HCT116 (cell line): ENCODE measurements at regions not wholly inside any gene's neighbourhood (a gene's known extent, or its start where the extent isn't known, plus 50 kb on each side); places are given as distances from the start of the nearest gene placed in this dataset.

Source experiments
- ATAC-seq: fragments of 200-7000 bp; cut with Tn5 transposase; 2 replicates; pipeline ENCODE4 v1.9.1; 2020; ENCODE audit warnings: mild to moderate bottlenecking, moderate library complexity
- BruUV-seq: library from RNA; stranded (reverse); fragments of 400-500 nt; replicated peaks from 2 replicates; lab custom pipeline; 2021; lab: Mats Ljungman, UMichigan
- CTCF ChIA-PET: fragments of 300-600 bp; sonication (Branson Sonifier 250); formaldehyde crosslinking; loops from one replicate; lab custom pipeline; 2021; ENCODE audit warnings: antibody characterized with exemption; lab: Charles Lee
- POLR2A ChIA-PET: fragments of 300-600, 350-600 bp; sonication (Branson Sonifier 250); formaldehyde crosslinking; loops from one replicate; lab custom pipeline; 2021; ENCODE audit warnings: antibody characterized with exemption; lab: Charles Lee
- RAD21 ChIA-PET, 2 experiments: fragments of 300-600 bp; sonication (Branson Sonifier 250); formaldehyde crosslinking; loops; one replicate each; lab custom pipeline; 2023; ENCODE audit warnings: low total read pairs in 2 of 2; ENCODE audit not compliant: uncharacterized antibody in 2 of 2, unreplicated experiment in 2 of 2, low non-redundant PET in 1 of 2; lab: Charles Lee
- DNase-seq: peaks from one replicate; pipeline ENCODE4 v3.0.0-alpha.2; 2010; ENCODE audit warnings: low read depth, low spot score
- H2AFZ ChIP-seq: fragments of 200-600 bp; shearing (Covaris generic), sonication (generic); 2 replicates; pipeline ENCODE4 v1.6.1; 2017; ENCODE audit warnings: low read depth, mixed run types, mixed read lengths, antibody characterized with exemption, low read length; ENCODE audit not compliant: poor library complexity, severe bottlenecking
- H3K27ac ChIP-seq: 2 replicates; pipeline ENCODE4 v1.5.1; 2012; ENCODE audit warnings: low read depth, low read length
- H3K27me3 ChIP-seq: fragments of 200-600 bp; sonication (generic); 2 replicates; pipeline ENCODE4 v1.6.1; 2016; ENCODE audit warnings: mixed run types, low read length, mixed read lengths; ENCODE audit not compliant: insufficient read depth
- H3K36me3 ChIP-seq, 2 experiments: fragments of 200-500 bp in 1 of 2; fragments of 200-600 bp in 1 of 2; sonication (Bioruptor generic) in 1 of 2; sonication (generic) in 1 of 2; 2 replicates each; pipeline versions ENCODE4 v1.5.1 to v1.6.1; 2014 to 2016; ENCODE audit warnings: low read length in 2 of 2, inconsistent platforms in 1 of 2, mixed read lengths in 1 of 2, mixed run types in 1 of 2; ENCODE audit not compliant: insufficient read depth in 2 of 2, control insufficient read depth in 1 of 2
- H3K4me1 ChIP-seq, 2 experiments: fragments of 200-600 bp in 1 of 2; sonication (generic) in 1 of 2; 2 replicates each; pipeline versions ENCODE4 v1.5.1 to v1.6.1; 2012 to 2017; ENCODE audit warnings: low read length in 2 of 2, inconsistent platforms in 1 of 2, mild to moderate bottlenecking in 1 of 2, mixed read lengths in 1 of 2, mixed run types in 1 of 2, moderate library complexity in 1 of 2; ENCODE audit not compliant: insufficient read depth in 2 of 2, control insufficient read depth in 1 of 2
- H3K4me2 ChIP-seq: fragments of 200-600 bp; sonication (generic); 2 replicates; pipeline ENCODE4 v1.6.1; 2017; ENCODE audit warnings: mixed run types, low read length, mixed read lengths
- H3K4me3 ChIP-seq, 2 experiments: fragments of 200-600 bp in 1 of 2; sonication (generic) in 1 of 2; replicated peaks in 1 of 2; 2 replicates each; pipeline ENCODE4 v1.5.1; 2011 to 2016; ENCODE audit warnings: low read length in 2 of 2, control low read depth in 1 of 2, low read depth in 1 of 2, mild to moderate bottlenecking in 1 of 2, mixed read lengths in 1 of 2, mixed run types in 1 of 2
- H3K79me2 ChIP-seq: fragments of 200-600 bp; sonication (generic); 2 replicates; pipeline ENCODE4 v1.6.1; 2017; ENCODE audit warnings: mild to moderate bottlenecking, mixed run types, low read length, moderate library complexity, mixed read lengths; ENCODE audit not compliant: insufficient read depth
- H3K9ac ChIP-seq: fragments of 200-600 bp; sonication (generic); 2 replicates; pipeline ENCODE4 v1.6.1; 2016; ENCODE audit warnings: low read length, mixed read lengths
- H3K9me2 ChIP-seq: fragments of 200-600 bp; sonication (generic), shearing (Covaris generic); 2 replicates; pipeline ENCODE4 v1.6.1; 2017; ENCODE audit warnings: mixed run types, mild to moderate bottlenecking, moderate library complexity; ENCODE audit not compliant: insufficient read depth
- H3K9me3 ChIP-seq, 2 experiments: fragments of 200-500 bp in 1 of 2; fragments of 200-600 bp in 1 of 2; sonication (Bioruptor generic) in 1 of 2; sonication (generic) in 1 of 2; 2 replicates each; pipeline ENCODE4 v1.6.1; 2014 to 2017; ENCODE audit warnings: low read length in 2 of 2, mixed read lengths in 2 of 2, inconsistent platforms in 1 of 2, low read depth in 1 of 2, mild to moderate bottlenecking in 1 of 2, mixed run types in 1 of 2, moderate library complexity in 1 of 2; ENCODE audit not compliant: control insufficient read depth in 1 of 2, insufficient read depth in 1 of 2
- H4K20me1 ChIP-seq: fragments of 200-600 bp; sonication (generic), shearing (Covaris generic); 2 replicates; pipeline ENCODE4 v1.6.1; 2017; ENCODE audit warnings: mixed run types, mild to moderate bottlenecking, moderate library complexity; ENCODE audit not compliant: insufficient read depth
- ATF3 ChIP-seq: IDR thresholded peaks from 2 replicates; pipeline ENCODE4 v1.6.1; 2012
- CBX3 ChIP-seq: IDR thresholded peaks from 2 replicates; pipeline ENCODE4 v1.6.1; 2012; ENCODE audit warnings: low read depth
- CEBPB ChIP-seq: IDR thresholded peaks from 2 replicates; pipeline ENCODE4 v1.6.1; 2012; ENCODE audit warnings: low read depth
- EGR1 ChIP-seq: IDR thresholded peaks from 2 replicates; pipeline ENCODE4 v1.6.1; 2012; ENCODE audit warnings: low read depth
- ELF1 ChIP-seq: IDR thresholded peaks from 2 replicates; pipeline ENCODE4 v1.6.1; 2012; ENCODE audit warnings: low read depth, borderline replicate concordance
- EZH2 ChIP-seq: fragments of 200-600 bp; sonication (generic); IDR thresholded peaks from 2 replicates; pipeline ENCODE4 v1.6.1; 2017; ENCODE audit warnings: antibody characterized with exemption, mixed run types
- EZH2phosphoT487 ChIP-seq: fragments of 200-600 bp; IDR thresholded peaks from 2 replicates; pipeline ENCODE4 v1.6.1; 2018; ENCODE audit warnings: antibody characterized with exemption, borderline replicate concordance
- JUND ChIP-seq: IDR thresholded peaks from 2 replicates; pipeline ENCODE4 v1.6.1; 2012
- MAX ChIP-seq: IDR thresholded peaks from 2 replicates; pipeline ENCODE4 v1.6.1; 2012
- POLR2AphosphoS5 ChIP-seq: IDR thresholded peaks from 2 replicates; pipeline ENCODE4 v1.6.1; 2011; ENCODE audit warnings: mild to moderate bottlenecking, low read depth, low read length, moderate library complexity
- RAD21 ChIP-seq: IDR thresholded peaks from 2 replicates; pipeline ENCODE4 v1.6.1; 2012; ENCODE audit warnings: low read depth, mild to moderate bottlenecking
- SIN3A ChIP-seq: IDR thresholded peaks from 2 replicates; pipeline ENCODE4 v1.6.1; 2012; ENCODE audit warnings: low read depth
- SP1 ChIP-seq: IDR thresholded peaks from 2 replicates; pipeline ENCODE4 v1.6.1; 2012; ENCODE audit warnings: low read depth
- SRF ChIP-seq: IDR thresholded peaks from 2 replicates; pipeline ENCODE4 v1.6.1; 2012; ENCODE audit warnings: low read depth
- TCF7L2 ChIP-seq: IDR thresholded peaks from 2 replicates; pipeline ENCODE4 v1.7.0; 2011; ENCODE audit warnings: borderline replicate concordance, inconsistent platforms; ENCODE audit not compliant: insufficient read depth, insufficient read length; ENCODE audit errors: extremely low read depth
- ZBTB33 ChIP-seq: IDR thresholded peaks from 2 replicates; pipeline ENCODE4 v1.6.1; 2011; ENCODE audit warnings: mild to moderate bottlenecking, low read length, moderate library complexity; ENCODE audit not compliant: insufficient replicate concordance; ENCODE audit errors: extremely low read depth
- ZFX ChIP-seq: fragments of 450-650 bp; IDR thresholded peaks from 2 replicates; pipeline ENCODE4 v1.6.1; 2017
- ZNF274 ChIP-seq: fragments of 200-500 bp; sonication (Bioruptor generic); IDR thresholded peaks from 2 replicates; pipeline ENCODE4 v1.6.1; 2014; ENCODE audit warnings: mild to moderate bottlenecking, low read depth, low read length, inconsistent platforms
- intact Hi-C: fragments of 100-400 bp; cut with micrococcal nuclease; formaldehyde crosslinking; loops from 2 replicates; pipeline ENCODE4 v1.10.0; 2022

GRCh38 chr5:118459490-118459889, 528.9 kb downstream of the DTWD2 start:
- no peaks in the 10 kb centered on the region for H3K27me3 ChIP-seq
- H3K4me3 ChIP-seq: no peak overlapping the region
- H3K4me2 ChIP-seq: no peak overlapping the region
- POLR2A ChIA-PET: no interaction called here
- no peak overlapping the region for H3K27ac ChIP-seq
- H3K4me1 ChIP-seq: no peaks in the 10 kb centered on the region
- H4K20me1 ChIP-seq: no peaks in the 10 kb centered on the region
- no peak overlapping the region for H3K9ac ChIP-seq
- H3K9me3 ChIP-seq: no peaks in the 10 kb centered on the region
- BruUV-seq: no TSS peak
- no peak for ATAC-seq
- H3K9me2 ChIP-seq: no peaks in the 10 kb centered on the region
- DNase-seq: no peak
- no peaks in the 10 kb centered on the region for H3K36me3 ChIP-seq
- H2AFZ ChIP-seq: no peak overlapping the region
- CTCF ChIA-PET: no interaction called here
- RAD21 ChIA-PET: no interaction called here
- intact Hi-C loops: no loop called here
- TF ChIP-seq CBX3 (no peak), ZNF274 (no peak), EZH2 (no peak), EZH2phosphoT487 (no peak), RAD21 (no peak), ATF3 (no peak)
- TF ChIP-seq, all 23 proteins: peak for 0
- no peaks in the 10 kb centered on the region for H3K79me2 ChIP-seq

- no peaks in the 10 kb centered on the region for H3K27me3 ChIP-seq
- H2AFZ ChIP-seq: no peak overlapping the region
- H3K4me1 ChIP-seq: no peaks in the 10 kb centered on the region
- intact Hi-C loops: no loop called here
- no peak overlapping the region for H3K27ac ChIP-seq
- no peaks in the 10 kb centered on the region for H3K36me3 ChIP-seq
- no peak for TF ChIP-seq ELF1
- TF ChIP-seq ZBTB33: no peak
- TF ChIP-seq POLR2AphosphoS5: no peak
- no peak for TF ChIP-seq EGR1
- TF ChIP-seq SRF: no peak
- TF ChIP-seq SP1: no peak
- no peak for TF ChIP-seq ATF3
- no peak for TF ChIP-seq CEBPB
- no peak for TF ChIP-seq JUND
- TF ChIP-seq MAX: no peak
- no peak for TF ChIP-seq SIN3A
- no peak for TF ChIP-seq EZH2phosphoT487
- TF ChIP-seq TCF7L2: no peak
- no peak for TF ChIP-seq EZH2
- TF ChIP-seq ZFX: no peak
- no peaks in the 10 kb centered on the region for H3K9me2 ChIP-seq
- ChIA-PET CTCF (no interaction called here), POLR2A (no interaction called here), RAD21 (no interaction called here)
- ATAC-seq: no peak
- BruUV-seq: no TSS peak
- H3K4me2 ChIP-seq: no peak overlapping the region
- no peak for DNase-seq
- no peaks in the 10 kb centered on the region for H3K79me2 ChIP-seq
- no peak overlapping the region for H3K4me3 ChIP-seq
- no peak overlapping the region for H3K9ac ChIP-seq
- H4K20me1 ChIP-seq: no peaks in the 10 kb centered on the region
- H3K9me3 ChIP-seq: 0 out of 4 replicates have a peak, but pooled peaks cover 0 to 4% of the 10 kb centered on the region in 2 experiments
These were observed 532.3 kb downstream of the DTWD2 start for GRCh38 chr5:118456085-118456484.
